ENCODE measurements at regions not wholly inside any gene's neighbourhood (a gene's known extent, or its start where the extent isn't known, plus 50 kb on each side); places are given as distances from the start of the nearest gene placed in this dataset.

DNA sequence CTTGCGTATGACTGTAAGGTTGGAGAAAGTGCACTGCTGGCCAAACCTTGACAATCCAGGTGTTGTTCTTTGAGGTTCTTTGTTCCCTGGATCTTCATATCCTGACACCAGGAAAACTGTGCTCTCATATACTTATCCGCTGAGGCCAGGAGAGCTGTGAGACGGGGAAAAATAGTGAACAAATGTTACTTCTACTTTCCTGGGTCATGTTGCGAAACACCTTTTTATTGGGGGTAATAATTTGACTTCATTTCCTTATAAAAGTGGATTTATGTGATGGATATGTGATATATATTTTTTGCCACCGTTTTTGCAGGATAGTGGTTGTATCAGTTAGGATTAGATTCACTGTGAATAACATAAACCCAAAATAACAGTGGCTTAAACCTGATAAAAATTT is 336.1 kb downstream of the OSR1 start:
- TF ChIP-seq, protein P1, sequence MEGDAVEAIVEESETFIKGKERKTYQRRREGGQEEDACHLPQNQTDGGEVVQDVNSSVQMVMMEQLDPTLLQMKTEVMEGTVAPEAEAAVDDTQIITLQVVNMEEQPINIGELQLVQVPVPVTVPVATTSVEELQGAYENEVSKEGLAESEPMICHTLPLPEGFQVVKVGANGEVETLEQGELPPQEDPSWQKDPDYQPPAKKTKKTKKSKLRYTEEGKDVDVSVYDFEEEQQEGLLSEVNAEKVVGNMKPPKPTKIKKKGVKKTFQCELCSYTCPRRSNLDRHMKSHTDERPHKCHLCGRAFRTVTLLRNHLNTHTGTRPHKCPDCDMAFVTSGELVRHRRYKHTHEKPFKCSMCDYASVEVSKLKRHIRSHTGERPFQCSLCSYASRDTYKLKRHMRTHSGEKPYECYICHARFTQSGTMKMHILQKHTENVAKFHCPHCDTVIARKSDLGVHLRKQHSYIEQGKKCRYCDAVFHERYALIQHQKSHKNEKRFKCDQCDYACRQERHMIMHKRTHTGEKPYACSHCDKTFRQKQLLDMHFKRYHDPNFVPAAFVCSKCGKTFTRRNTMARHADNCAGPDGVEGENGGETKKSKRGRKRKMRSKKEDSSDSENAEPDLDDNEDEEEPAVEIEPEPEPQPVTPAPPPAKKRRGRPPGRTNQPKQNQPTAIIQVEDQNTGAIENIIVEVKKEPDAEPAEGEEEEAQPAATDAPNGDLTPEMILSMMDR (IDR thresholded peaks at IDR 0.05): no peak
- TF ChIP-seq POLR2A (IDR thresholded peaks at IDR 0.05) (no peak), POLR2AphosphoS5 (IDR thresholded peaks at IDR 0.05) (no peak), EP300 (IDR thresholded peaks at IDR 0.05) (no peak)
- no peak overlapping the region for H3K4me3 ChIP-seq
- 86 to 89% methylated on average over 5 of the region's 5 CpGs for WGBS, 2 donors
- no peaks in the 10 kb centered on the region for H3K27me3 ChIP-seq
- no peak for DNase-seq
- peaks cover 0 to 14% (median 5%) of the 10 kb centered on the region in 4 donors for H3K4me1 ChIP-seq
- no peak for ATAC-seq (ENCODE audit: low FRiP score in 2 of 2)
- H3K9me3 ChIP-seq: no peaks in the 10 kb centered on the region
- H3K27ac ChIP-seq: no peak overlapping the region
- H3K36me3 ChIP-seq: no peaks in the 10 kb centered on the region

DNA sequence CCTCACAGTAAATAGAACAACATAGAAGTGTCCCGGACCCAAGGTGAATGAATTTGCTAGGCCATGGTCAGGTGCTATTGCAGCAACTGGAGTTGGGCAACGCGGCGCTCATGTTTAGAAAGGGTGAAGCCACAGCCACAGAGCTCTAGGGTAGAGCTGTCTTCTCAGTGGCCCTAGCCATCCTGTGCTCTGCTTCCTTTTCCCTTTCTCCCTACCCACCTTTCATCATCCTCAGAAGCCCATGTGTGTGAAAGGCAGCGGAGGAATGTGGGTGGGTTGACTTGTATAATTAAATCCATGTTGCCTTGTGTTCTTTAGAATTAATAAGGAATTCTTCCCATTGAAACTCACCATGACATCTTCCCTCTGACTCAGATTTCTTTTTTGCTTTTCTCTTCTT is 336.7 kb downstream of the OSR1 start:
- DNase-seq: no peak
- TF ChIP-seq EP300 (IDR thresholded peaks at IDR 0.05) (no peak), POLR2AphosphoS5 (IDR thresholded peaks at IDR 0.05) (no peak), POLR2A (IDR thresholded peaks at IDR 0.05) (no peak)
- TF ChIP-seq, protein P1 (IDR thresholded peaks at IDR 0.05): no peak
- H3K36me3 ChIP-seq: no peaks in the 10 kb centered on the region
- H3K27me3 ChIP-seq: no peaks in the 10 kb centered on the region
- no peaks in the 10 kb centered on the region for H3K9me3 ChIP-seq
- ATAC-seq (ENCODE audit: low FRiP score in 2 of 2): peak in 1 of 2 donors; percentile 45
- no peak overlapping the region for H3K4me3 ChIP-seq
- H3K27ac ChIP-seq: no peak overlapping the region
- 88 to 97% methylated on average over 5 of the region's 5 CpGs for WGBS, 2 donors
- peaks cover 0 to 14% (median 5%) of the 10 kb centered on the region in 4 donors for H3K4me1 ChIP-seq

DNA sequence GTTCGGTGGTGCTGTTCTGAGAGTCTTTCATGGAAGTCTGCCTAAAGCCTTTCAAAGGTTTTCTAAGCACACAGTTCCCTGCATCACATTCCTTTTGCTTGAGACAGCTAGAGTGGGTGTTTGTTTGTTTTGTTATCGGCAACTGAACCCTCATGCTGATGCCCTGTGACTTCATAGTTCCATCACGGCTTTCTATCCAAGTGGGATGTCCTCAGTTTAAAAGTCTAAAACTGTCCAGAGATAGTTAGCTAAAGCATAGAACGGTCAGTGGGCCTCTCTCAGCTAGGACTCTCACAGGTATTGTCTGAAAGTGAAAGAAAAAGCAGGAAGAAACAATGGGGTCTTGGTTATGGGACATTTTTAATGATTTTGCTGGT is 337.3 kb downstream of the OSR1 start:
- Histone ChIP-seq H3K4me1 (peaks cover 0 to 14% (median 5%) of the 10 kb centered on the region in 4 donors), H3K27me3 (no peaks in the 10 kb centered on the region), H3K9me3 (no peaks in the 10 kb centered on the region), H3K27ac (peak overlapping the region in 1 of 4 donors; percentile 35), H3K36me3 (no peaks in the 10 kb centered on the region), H3K4me3 (no peak overlapping the region)
- no peak for DNase-seq
- ATAC-seq (ENCODE audit: low FRiP score in 2 of 2): peak in 1 of 2 donors; percentile 82
- WGBS, 2 donors: 46 to 55% methylated on average over 4 of the region's 4 CpGs
- TF ChIP-seq, protein P1 (IDR thresholded peaks at IDR 0.05): no peak
- TF ChIP-seq POLR2A (IDR thresholded peaks at IDR 0.05) (no peak), POLR2AphosphoS5 (IDR thresholded peaks at IDR 0.05) (no peak)

DNA sequence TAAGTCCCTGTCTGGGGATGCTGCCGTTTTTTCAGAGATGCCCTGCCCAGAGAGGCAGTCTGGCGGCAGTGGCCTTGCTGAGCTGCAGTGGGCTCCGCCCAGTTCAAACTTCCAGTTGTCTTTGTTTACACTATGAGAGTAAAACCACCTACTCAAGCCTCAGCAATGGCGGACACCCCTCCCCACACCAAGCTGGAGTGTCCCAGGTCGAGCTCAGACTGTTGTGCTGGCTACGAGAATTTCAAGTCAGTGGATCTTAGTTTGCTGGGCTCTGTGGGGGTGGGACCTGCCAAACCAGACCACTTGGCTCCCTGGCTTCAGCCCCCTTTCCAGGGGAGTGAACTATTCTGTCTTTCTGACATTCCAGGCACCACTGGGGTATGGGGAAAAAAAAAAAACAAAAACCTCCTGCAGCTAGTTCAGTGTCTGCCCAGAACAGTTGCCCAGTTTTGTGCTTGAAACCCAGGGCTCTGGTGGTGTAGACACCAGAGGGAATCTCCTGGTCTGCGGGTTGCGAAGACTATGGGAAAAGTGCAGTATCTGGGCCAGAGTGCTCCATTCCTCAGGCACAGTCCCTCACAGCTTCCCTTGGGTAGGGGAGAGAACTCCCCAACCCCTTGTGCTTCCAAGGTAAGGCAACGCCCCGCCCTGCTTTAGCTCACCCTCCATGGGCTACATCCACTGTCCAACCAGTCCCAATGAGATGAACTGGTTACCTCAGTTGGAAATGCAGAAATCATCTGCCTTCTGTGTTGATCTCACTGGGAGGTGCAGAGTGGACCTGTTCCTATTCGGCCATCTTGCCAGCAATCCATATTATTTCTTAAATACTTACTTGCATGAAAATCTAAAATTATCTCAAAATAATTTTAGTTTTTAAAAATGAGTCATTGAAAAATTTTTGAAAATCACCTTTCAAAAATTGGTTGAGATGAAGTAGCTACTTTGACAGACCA is 338.0 kb downstream of the OSR1 start:
- WGBS, 2 donors: 77 to 80% methylated on average over 8 to 9 of the region's 11 CpGs
- no peak overlapping the region for H3K27ac ChIP-seq
- peaks cover 0 to 14% (median 5%) of the 10 kb centered on the region in 4 donors for H3K4me1 ChIP-seq
- ATAC-seq (ENCODE audit: low FRiP score in 2 of 2): no peak
- H3K27me3 ChIP-seq: no peaks in the 10 kb centered on the region
- peak; percentile 10 to 44 for DNase-seq
- no peak overlapping the region for H3K4me3 ChIP-seq
- H3K36me3 ChIP-seq: no peaks in the 10 kb centered on the region
- no peaks in the 10 kb centered on the region for H3K9me3 ChIP-seq
- no peak for TF ChIP-seq POLR2A (IDR thresholded peaks at IDR 0.05)
- no peak for TF ChIP-seq POLR2AphosphoS5 (IDR thresholded peaks at IDR 0.05)
- TF ChIP-seq EP300 (IDR thresholded peaks at IDR 0.05): no peak
- TF ChIP-seq, protein P1 (IDR thresholded peaks at IDR 0.05): no peak

Measured in upper lobe of left lung (tissue), 6 donors.